ENCODE measurements at regions not wholly inside any gene's neighbourhood (a gene's known extent, or its start where the extent isn't known, plus 50 kb on each side); places are given as distances from the start of the nearest gene placed in this dataset.

DNA sequence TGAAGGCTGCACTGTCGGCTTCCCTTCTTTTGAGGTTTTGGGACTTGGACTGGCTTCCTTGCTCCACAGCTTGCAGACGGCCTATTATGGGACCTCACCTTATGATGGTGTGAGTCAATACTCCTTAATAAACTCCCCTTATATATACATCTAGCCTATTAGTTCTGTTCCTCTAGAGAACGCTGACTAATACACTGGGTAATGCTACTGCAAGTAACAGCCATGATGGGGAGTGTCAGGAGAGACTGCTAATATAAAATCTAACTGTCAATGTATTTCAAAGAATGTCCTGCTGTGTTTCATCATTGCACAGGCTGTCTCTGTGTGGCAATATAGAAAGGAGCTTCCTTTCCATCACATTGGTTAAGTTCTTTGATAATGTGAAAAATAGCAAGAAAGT, 57.7 kb upstream of the UST start:
- TF ChIP-seq, protein P1, sequence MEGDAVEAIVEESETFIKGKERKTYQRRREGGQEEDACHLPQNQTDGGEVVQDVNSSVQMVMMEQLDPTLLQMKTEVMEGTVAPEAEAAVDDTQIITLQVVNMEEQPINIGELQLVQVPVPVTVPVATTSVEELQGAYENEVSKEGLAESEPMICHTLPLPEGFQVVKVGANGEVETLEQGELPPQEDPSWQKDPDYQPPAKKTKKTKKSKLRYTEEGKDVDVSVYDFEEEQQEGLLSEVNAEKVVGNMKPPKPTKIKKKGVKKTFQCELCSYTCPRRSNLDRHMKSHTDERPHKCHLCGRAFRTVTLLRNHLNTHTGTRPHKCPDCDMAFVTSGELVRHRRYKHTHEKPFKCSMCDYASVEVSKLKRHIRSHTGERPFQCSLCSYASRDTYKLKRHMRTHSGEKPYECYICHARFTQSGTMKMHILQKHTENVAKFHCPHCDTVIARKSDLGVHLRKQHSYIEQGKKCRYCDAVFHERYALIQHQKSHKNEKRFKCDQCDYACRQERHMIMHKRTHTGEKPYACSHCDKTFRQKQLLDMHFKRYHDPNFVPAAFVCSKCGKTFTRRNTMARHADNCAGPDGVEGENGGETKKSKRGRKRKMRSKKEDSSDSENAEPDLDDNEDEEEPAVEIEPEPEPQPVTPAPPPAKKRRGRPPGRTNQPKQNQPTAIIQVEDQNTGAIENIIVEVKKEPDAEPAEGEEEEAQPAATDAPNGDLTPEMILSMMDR (IDR thresholded peaks at IDR 0.05; ENCODE audit: insufficient read depth, low read length, poor library complexity, severe bottlenecking), result no peak
- TF ChIP-seq EZH2phosphoT487 (conservative IDR thresholded peaks at IDR 0.05; ENCODE audit: low read length), result no peak
